ENCODE measurements at regions not wholly inside any gene's neighbourhood (a gene's known extent, or its start where the extent isn't known, plus 50 kb on each side); places are given as distances from the start of the nearest gene placed in this dataset.

GRCh38 chr6:106766201-106766600 lies 136.8 kb downstream of the QRSL1 start:
- H2BK5ac ChIP-seq (ENCODE audit: insufficient read length, low read length) = no peak overlapping the region
- no peak overlapping the region for H4K5ac ChIP-seq (ENCODE audit: insufficient read length, low read depth, low read length)
- no peaks in the 10 kb centered on the region for H3K4me1 Mint-ChIP-seq
- no peak overlapping the region for H2BK20ac ChIP-seq (ENCODE audit: low read depth, low read length, poor library complexity, severe bottlenecking)
- H3K4ac ChIP-seq (ENCODE audit: low read depth, low read length) = no peak overlapping the region
- H3K4me2 ChIP-seq (ENCODE audit: insufficient read depth, insufficient read length, low read length) = no peak overlapping the region
- no peak overlapping the region for H2BK12ac ChIP-seq (ENCODE audit: insufficient read length, low read depth, low read length)
- H3K23ac ChIP-seq (ENCODE audit: insufficient read length, low read depth, low read length) = no peak overlapping the region
- H3K9me3 Mint-ChIP-seq = peaks cover 31 to 34% of the 10 kb centered on the region in 2 experiments
- peaks cover 11 to 36% (median 20%) of the 10 kb centered on the region in 3 experiments for H3K36me3 Mint-ChIP-seq (ENCODE audit: insufficient read depth in 1 of 3, low read depth in 3 of 3)
- peaks cover 11% of the 10 kb centered on the region for H3K9me3 ChIP-seq (ENCODE audit: control insufficient read depth, low read depth, low read length)
- no peak overlapping the region for H3K14ac ChIP-seq (ENCODE audit: insufficient read depth, low read length)
- H2AK5ac ChIP-seq (ENCODE audit: insufficient read length, low read length) = no peak overlapping the region
- H3K23me2 ChIP-seq (ENCODE audit: insufficient read length, low read depth, low read length, poor library complexity, severe bottlenecking) = no peaks in the 10 kb centered on the region
- H3T11ph ChIP-seq (ENCODE audit: low read length) = no peak overlapping the region
- H3K27me3 Mint-ChIP-seq (ENCODE audit: low read depth) = no peaks in the 10 kb centered on the region
- H3K79me1 ChIP-seq (ENCODE audit: insufficient read depth, low read depth, low read length, poor library complexity, severe bottlenecking) = no peaks in the 10 kb centered on the region
- no peak overlapping the region for H4K8ac ChIP-seq (replicated peaks; ENCODE audit: insufficient read length, low read depth, low read length)
- H2BK120ac ChIP-seq (ENCODE audit: low read depth, low read length, poor library complexity, severe bottlenecking) = no peak overlapping the region
- no peaks in the 10 kb centered on the region for H4K20me1 ChIP-seq (ENCODE audit: control insufficient read depth, insufficient read depth, insufficient read length)
- H3K9ac ChIP-seq (ENCODE audit: extremely low read depth, insufficient read length, low read length) = no peak overlapping the region
- no peaks in the 10 kb centered on the region for H3K27me3 ChIP-seq (ENCODE audit: insufficient read depth, low read length)
- no peak for DNase-seq
- no peak overlapping the region for H3K4me3 Mint-ChIP-seq
- no peak overlapping the region for H4K91ac ChIP-seq (ENCODE audit: insufficient read length, low read depth, low read length)
- no peak overlapping the region for H3K27ac ChIP-seq (ENCODE audit: insufficient read length, low read depth, low read length)
- H3K79me2 ChIP-seq (ENCODE audit: insufficient read depth, low read length) = no peaks in the 10 kb centered on the region
- no peak overlapping the region for H2AFZ ChIP-seq (ENCODE audit: low read length)
- TF ChIP-seq, protein P1, sequence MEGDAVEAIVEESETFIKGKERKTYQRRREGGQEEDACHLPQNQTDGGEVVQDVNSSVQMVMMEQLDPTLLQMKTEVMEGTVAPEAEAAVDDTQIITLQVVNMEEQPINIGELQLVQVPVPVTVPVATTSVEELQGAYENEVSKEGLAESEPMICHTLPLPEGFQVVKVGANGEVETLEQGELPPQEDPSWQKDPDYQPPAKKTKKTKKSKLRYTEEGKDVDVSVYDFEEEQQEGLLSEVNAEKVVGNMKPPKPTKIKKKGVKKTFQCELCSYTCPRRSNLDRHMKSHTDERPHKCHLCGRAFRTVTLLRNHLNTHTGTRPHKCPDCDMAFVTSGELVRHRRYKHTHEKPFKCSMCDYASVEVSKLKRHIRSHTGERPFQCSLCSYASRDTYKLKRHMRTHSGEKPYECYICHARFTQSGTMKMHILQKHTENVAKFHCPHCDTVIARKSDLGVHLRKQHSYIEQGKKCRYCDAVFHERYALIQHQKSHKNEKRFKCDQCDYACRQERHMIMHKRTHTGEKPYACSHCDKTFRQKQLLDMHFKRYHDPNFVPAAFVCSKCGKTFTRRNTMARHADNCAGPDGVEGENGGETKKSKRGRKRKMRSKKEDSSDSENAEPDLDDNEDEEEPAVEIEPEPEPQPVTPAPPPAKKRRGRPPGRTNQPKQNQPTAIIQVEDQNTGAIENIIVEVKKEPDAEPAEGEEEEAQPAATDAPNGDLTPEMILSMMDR (conservative IDR thresholded peaks at IDR 0.05) = no peak
- H2BK15ac ChIP-seq (ENCODE audit: low read depth, low read length) = no peak overlapping the region
- no CpG with 5 or more reads among the region's 4 CpGs for WGBS (ENCODE audit: extremely low coverage, insufficient read length, low lambda C conversion rate)
- no peaks in the 10 kb centered on the region for H3K4me1 ChIP-seq (ENCODE audit: insufficient read depth, low read length)
- no peak overlapping the region for H3K18ac ChIP-seq (ENCODE audit: insufficient read length, low read depth, low read length)
- no peak overlapping the region for H3K56ac ChIP-seq (ENCODE audit: insufficient read length, low read depth, low read length)
- H3K27ac Mint-ChIP-seq = no peak overlapping the region; a peak in 1 of 7 replicates

Data from H9 (cell line).